OCI-LY1 (cell line): ENCODE measurements at regions not wholly inside any gene's neighbourhood (a gene's known extent, or its start where the extent isn't known, plus 50 kb on each side); places are given as distances from the start of the nearest gene placed in this dataset.

Experiments
- EZH2 ChIP-seq: fragments of 200-600 bp; sonication (generic), shearing (Covaris generic); IDR thresholded peaks from 2 replicates; pipeline ENCODE4 v1.8.0; 2017; ENCODE audit warnings: borderline replicate concordance, mixed run types, mild to moderate bottlenecking, antibody characterized with exemption, low read length, moderate library complexity, mixed read lengths
- TF ChIP-seq, protein P1 (sequence below): fragments of 200-600 bp; sonication (generic), shearing (Covaris generic); IDR thresholded peaks from 2 replicates; pipeline ENCODE4 v1.5.1; 2017; ENCODE audit warnings: mild to moderate bottlenecking, antibody characterized with exemption, low read length, moderate library complexity, mixed read lengths

GRCh38 chr1:239224100-239224499, 162.3 kb upstream of the CHRM3 start:
- TF ChIP-seq EZH2 = no peak
- TF ChIP-seq, protein P1, sequence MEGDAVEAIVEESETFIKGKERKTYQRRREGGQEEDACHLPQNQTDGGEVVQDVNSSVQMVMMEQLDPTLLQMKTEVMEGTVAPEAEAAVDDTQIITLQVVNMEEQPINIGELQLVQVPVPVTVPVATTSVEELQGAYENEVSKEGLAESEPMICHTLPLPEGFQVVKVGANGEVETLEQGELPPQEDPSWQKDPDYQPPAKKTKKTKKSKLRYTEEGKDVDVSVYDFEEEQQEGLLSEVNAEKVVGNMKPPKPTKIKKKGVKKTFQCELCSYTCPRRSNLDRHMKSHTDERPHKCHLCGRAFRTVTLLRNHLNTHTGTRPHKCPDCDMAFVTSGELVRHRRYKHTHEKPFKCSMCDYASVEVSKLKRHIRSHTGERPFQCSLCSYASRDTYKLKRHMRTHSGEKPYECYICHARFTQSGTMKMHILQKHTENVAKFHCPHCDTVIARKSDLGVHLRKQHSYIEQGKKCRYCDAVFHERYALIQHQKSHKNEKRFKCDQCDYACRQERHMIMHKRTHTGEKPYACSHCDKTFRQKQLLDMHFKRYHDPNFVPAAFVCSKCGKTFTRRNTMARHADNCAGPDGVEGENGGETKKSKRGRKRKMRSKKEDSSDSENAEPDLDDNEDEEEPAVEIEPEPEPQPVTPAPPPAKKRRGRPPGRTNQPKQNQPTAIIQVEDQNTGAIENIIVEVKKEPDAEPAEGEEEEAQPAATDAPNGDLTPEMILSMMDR = no peak
